GM10248 (cell line): ENCODE measurements at regions not wholly inside any gene's neighbourhood (a gene's known extent, or its start where the extent isn't known, plus 50 kb on each side); places are given as distances from the start of the nearest gene placed in this dataset.

Experiments
- CTCF ChIA-PET: fragments of 300-600 bp; sonication (Branson Sonifier 250); formaldehyde crosslinking; extraction: SDS; loops from one replicate; lab custom pipeline; 2021; ENCODE audit warnings: antibody characterized with exemption; lab: Yijun Ruan, JAX
- POLR2A ChIA-PET: fragments of 350-650 bp; sonication (Branson Sonifier 250); formaldehyde crosslinking; extraction: SDS; loops from one replicate; lab custom pipeline; 2020; ENCODE audit warnings: antibody characterized with exemption; lab: Yijun Ruan, JAX
- DNase-seq: peaks from one replicate; pipeline ENCODE4 v3.0.0; 2012; ENCODE audit errors: extremely low spot score
- CTCF ChIP-seq: IDR thresholded peaks from 2 replicates; pipeline ENCODE4 v1.5.1; 2012; ENCODE audit warnings: mild to moderate bottlenecking, low read depth; ENCODE audit errors: extremely low read depth, missing control alignments, control extremely low read depth

GRCh38 chr5:58204966-58205365 lies 254.9 kb downstream of the PLK2 start:
- POLR2A ChIA-PET: no interaction called here
- CTCF ChIA-PET: interaction anchor here (2.1 kb wide), 1 partner anchor 23 kb away, joined by 4 read pairs; no protein-coding TSS in a partner anchor
- no peak for TF ChIP-seq CTCF
- no peak for DNase-seq

DNA sequence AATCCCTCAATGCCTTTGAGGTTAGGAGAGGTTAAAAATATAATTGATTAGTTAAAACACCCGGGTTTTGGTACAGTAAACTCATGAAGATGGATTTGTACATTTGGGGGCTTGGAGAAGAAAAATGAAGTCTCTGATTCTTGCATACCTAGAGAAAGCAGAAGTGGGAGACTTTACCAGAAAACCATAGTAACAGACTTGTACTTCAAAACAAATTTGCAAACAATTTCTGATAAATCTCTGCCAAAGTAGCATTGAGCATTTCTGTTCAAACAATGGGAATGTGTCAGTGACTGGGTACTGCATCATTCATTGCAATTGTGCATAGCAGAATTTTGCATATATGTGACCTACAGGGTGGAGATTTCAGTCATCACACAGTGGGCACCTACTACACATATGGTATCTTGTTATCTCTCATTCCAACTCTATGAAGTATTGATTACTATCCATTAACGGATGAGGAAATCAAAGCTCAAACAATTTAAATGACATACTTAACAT lies 256.9 kb downstream of the PLK2 start:
- POLR2A ChIA-PET: no interaction called here
- CTCF ChIA-PET: no interaction called here
- DNase-seq: no peak
- no peak for TF ChIP-seq CTCF

DNA sequence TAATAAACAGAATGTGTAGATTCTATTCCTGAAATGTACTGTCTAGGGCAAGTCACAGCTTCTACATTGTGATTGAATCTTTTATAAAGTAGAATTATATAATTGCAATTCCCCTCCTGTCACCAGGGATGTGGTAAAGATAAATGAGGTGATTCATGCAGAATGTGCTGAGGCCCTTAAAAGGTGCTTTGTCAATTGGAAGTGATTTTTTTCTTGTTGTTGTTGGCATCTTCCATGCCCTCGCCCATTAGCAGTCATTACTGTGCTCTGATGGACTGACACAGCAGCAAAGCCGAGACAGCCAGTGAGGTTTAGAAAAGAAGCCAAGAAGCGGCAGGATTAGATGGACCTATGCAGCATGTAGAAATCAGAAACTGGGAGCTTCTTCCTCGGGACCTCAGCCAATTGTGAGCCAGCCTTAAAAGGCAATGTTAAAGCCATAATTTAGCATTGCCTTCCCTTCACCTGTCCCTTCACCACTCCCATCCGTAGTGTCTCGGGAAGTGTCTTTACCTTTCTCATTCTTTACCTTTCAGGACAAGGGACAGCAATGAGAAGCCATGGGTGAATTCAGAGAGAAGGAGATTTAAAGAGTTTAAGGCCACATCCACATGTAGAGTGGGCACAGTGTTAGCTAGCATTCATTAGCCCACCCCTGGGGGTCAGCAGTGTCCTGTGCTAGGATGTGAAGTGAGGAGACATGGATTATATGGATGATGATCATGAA lies 257.8 kb downstream of the PLK2 start:
- no peak for DNase-seq
- ChIA-PET CTCF (no interaction called here), POLR2A (no interaction called here)
- TF ChIP-seq CTCF: no peak

- no peak for DNase-seq
- ChIA-PET CTCF (interaction anchor here (1.1 kb wide), 1 partner anchor 121 kb away, joined by 3 read pairs; no protein-coding TSS in a partner anchor), POLR2A (no interaction called here)
- no peak for TF ChIP-seq CTCF
These were observed 259.4 kb downstream of the PLK2 start for GRCh38 chr5:58200451-58200850.

DNA sequence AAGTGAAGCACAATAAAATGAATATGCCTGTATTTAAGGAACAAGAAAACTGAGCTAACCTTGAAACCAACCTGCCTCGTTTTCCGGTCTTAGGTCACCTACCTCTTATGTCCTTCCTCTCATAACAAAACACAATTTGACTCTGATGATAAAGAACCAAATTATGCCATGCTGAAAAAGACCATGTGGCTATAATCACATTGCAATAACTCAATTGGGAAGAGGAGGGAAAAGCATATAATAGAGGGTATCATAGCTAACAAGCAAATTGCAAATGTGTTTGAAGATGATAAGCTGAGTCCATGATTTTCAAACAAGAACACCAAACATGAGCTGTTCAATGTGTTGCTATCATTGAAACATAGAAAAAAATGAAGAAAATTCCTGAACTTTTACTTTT lies 260.8 kb downstream of the PLK2 start:
- POLR2A ChIA-PET: no interaction called here

GRCh38 chr5:58198330-58198729 lies 261.6 kb downstream of the PLK2 start:
- ChIA-PET CTCF (interaction anchor here (2.0 kb wide), 1 partner anchor 12 kb away, joined by 5 read pairs; no protein-coding TSS in a partner anchor), POLR2A (no interaction called here)
- TF ChIP-seq CTCF: no peak
- no peak for DNase-seq

More for the DNA sequence above, 260.8 kb downstream of the PLK2 start:
- DNase-seq: no peak
- CTCF ChIA-PET: interaction anchor here (2.0 kb wide), 1 partner anchor 11 kb away, joined by 5 read pairs; no protein-coding TSS in a partner anchor
- no peak for TF ChIP-seq CTCF
